Activated CD4-positive, alpha-beta T cell treated with anti-CD3 and anti-CD28 coated beads, Interleukin-10, Interleukin-2, amounts not matched to agents 100 ng/mL and 50 ng/mL, durations not matched to agents 16 hours and 8 hours (primary cell): ENCODE measurements at regions not wholly inside any gene's neighbourhood (a gene's known extent, or its start where the extent isn't known, plus 50 kb on each side); places are given as distances from the start of the nearest gene placed in this dataset.
"Not testable (repeated sequence)": the region's sequence is repeated elsewhere in the genome, so short reads cannot be mapped to it uniquely, and the experiment has no call there.

ENCODE experiments used
- DNase-seq: peaks from one replicate; pipeline ENCODE4 v3.0.0-alpha.2; 2020

DNA sequence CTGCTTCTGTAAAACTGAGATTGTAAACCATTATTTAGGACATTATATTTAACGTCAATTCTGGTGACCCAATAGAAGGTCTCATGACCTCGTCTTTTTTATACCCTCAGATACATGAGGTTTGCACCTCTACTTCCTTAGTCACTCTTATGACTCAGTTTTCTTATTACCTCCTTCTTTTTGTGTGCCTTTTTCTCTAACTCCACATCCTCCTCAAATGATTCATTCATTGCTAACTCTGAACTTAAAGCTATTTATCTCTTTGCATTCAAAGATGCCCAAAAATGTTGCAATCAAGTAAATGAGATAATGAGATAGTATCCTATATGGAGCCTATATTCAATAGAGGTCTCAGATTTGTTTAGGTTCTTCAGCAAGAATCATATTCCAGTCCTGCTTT is 121.0 kb upstream of the KYNU start:
- no peak for DNase-seq

DNA sequence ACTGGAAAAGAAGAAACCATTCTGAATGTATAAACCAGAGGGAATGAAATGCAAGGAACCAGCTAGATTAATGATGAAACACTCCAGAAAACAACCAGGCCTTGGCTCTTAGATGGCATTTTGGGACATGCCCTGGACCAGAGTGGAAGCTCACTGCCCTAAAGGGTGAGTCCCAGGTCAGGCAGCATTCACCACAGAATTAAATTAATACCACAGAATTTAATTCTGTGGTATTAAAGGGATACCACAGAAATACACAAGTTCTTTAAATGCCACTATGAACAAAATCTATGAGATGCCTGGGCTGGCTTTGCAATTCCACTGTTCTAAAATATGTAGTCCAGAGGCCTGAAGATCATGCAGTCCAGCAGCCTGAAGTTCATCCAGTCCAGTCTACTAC is 122.3 kb upstream of the KYNU start:
- DNase-seq = no peak

GRCh38 chr2:142754182-142754581 is 123.3 kb upstream of the KYNU start:
- no peak for DNase-seq

DNA sequence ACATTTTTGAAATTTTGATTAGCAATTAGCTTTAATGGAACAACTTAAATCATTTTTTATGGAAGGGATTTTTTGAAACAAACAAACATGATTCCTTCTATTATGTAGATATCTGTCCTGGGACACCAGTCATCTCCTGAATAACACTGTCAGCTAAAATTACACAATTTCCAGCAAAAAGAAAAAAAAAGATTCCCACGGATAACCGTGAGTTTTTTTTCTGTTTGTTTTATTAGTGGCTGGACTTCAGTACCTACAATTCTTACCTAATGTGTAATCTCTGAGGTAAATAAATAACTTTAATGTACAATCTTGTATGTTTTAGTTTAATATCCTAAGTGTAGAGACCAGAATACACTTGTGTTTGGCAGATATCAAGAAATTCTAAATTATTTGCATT is 126.6 kb upstream of the KYNU start:
- no peak for DNase-seq

- DNase-seq = no peak
These were observed 128.8 kb upstream of the KYNU start for GRCh38 chr2:142748559-142749099.

GRCh38 chr2:142745691-142746090 is 131.8 kb upstream of the KYNU start:
- DNase-seq = no peak

DNA sequence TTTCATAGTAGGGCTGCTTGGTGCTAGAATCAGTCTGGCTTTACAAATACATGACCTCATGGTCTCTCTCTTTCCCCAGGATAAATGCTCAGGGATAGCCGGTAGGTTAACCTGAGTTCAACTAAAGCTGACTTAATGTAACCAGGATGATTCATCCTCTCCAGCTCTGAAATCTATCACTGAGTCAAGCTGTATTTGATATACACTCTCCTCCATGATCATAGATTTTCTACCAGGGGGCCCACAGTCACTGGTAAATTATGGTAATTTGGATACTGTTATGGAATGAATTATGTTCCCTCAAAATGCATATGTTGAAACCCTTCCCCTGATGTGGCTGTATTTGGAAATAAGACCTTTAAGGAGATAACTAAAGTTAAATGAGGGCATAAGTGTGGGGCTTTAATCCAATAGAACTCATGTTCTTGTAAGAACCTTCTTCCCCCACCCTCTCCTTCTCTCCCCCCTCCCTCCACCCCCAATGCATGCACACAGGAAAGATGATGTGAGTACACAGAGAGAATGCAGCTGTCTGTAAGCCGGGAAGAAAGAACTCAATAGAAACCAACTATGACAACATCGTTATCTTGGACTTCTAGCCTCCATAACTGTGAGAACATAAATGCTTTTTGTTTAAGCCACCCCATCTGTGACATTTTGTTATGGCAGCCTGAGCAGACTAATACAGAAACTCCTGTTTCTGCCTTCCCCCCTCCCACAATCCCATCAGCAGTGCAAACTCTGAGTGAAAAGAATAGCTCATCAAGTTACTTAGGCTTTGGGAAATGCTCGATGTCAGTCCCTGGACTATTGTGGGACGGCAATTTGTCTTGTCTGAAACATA is 134.9 kb upstream of the KYNU start:
- DNase-seq = peak; percentile 30

GRCh38 chr2:142741764-142742269 is 135.6 kb upstream of the KYNU start:
- DNase-seq = peak; percentile 58

DNA sequence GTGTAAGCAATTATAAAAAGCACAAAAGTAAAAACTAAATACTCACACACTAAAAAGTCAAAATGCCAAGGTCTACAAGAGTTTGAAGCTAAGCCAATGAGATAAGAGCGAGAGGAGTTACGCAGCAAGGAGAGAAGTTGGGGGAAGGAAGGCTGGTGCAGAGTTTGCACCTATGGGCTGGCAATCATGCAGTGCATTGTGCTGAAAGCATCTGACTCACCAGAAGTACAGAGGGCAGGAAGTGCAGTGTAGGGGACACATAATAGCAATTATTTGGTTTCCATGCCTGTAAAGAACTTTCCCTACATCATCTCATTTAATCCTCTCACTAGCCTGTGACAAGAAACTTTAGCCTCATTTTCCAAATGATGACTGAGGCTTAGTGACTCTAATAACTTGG is 142.7 kb upstream of the KYNU start:
- no peak for DNase-seq

GRCh38 chr2:142734231-142734630 is 143.2 kb upstream of the KYNU start:
- no peak for DNase-seq

- DNase-seq = not testable (repeated sequence)
These were observed 147.7 kb upstream of the KYNU start for GRCh38 chr2:142729814-142730213.

DNA sequence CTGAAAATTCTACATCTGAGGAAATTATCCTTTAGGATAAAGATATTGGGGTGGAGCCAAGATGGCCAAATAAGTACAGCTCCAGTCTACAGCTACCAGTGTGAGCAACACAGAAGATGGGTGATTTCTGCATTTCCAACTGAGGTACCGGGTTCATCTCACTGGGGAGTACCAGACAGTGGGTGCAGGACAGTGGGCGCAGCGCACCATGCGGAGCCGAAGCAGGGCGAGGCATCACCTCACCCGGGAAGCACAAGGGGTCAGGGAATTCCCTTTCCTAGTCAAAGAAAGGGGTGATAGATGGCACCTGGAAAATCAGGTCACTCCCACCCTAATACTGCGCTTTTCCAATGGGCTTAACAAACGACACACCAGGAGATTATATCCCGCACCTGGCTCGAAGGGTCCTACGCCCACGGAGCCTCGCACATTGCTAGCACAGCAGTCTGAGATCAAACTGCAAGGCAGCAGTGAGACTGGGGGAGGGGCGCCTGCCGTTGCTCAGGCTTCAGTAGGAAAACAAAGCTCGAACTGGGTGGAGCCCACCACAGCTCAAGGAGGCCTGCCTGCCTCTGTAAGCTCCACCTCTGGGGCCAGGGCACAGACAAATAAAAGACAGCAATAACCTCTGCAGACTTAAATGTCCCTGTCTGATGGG is 149.5 kb upstream of the KYNU start:
- not testable (repeated sequence) for DNase-seq

- no peak for DNase-seq
These were observed 152.1 kb upstream of the KYNU start for GRCh38 chr2:142725386-142725785.

DNA sequence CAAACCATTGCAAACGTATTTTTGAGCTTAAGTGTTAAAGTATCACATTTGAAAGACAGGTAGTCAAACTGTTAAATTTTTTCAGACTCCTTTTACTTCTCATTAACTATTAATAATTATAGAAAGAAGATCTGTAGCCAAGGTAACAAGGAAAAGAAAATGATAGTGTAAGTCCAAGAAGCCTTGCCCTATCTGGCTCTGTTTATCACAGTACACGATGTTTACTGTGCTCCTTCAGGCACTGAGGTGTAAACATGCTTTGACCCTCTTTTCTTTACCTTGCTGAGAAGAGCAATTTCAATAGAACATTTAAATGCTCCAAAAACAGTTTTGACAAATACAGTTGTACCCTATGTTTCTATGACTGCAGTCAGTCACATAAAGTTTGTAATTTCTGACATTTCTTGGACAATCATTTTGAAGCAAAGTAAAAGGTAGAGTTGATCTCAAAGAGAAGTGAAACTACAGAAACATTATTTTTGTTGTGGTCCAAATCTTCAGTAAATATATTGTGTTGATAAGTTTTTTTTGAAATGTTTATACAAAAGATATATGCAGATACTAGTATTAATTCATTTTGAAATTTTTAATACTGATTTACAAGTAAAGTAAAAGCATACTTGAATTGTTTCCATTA is 152.6 kb upstream of the KYNU start:
- no peak for DNase-seq

DNA sequence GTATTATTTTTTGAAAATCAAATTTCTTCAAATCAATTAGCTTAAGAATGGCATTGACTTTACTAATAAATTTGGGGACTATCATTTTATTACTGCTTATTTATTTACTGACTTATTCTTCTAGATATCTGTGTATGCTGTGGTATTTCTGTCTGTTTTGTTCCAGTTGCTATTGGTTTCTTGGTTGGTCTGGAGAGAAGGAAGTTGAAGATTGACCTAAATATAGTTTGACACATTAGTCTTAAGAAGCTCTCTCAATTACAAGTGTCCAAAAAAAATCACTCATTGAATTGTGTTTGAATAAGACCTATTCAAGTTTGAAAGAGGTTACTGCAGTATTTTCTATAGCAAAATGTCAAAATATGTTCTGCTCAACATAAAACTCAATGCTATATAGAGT is 153.3 kb upstream of the KYNU start:
- DNase-seq = no peak

- DNase-seq = no peak
These were observed 154.2 kb upstream of the KYNU start for GRCh38 chr2:142723236-142723635.

DNA sequence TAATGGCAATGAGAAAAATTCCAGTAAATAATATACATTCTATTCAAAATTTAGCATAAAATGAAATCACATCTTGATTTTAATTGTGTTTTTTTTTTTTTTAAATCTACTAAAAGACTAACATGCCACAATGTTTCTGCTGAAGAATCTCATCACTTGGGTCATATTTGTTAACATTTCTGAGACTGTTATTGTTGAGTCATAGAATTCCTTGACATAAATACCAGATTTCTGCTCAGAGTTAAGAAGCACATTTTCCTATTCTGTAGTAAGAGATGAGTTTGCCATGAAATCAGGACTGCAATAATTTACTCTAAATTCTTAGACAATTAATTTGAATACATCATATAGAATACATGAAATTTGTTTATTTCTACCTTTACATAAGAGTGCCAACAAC is 154.9 kb upstream of the KYNU start:
- no peak for DNase-seq

- DNase-seq = no peak
These were observed 155.4 kb upstream of the KYNU start for GRCh38 chr2:142722086-142722485.

GRCh38 chr2:142721015-142721414 is 156.4 kb upstream of the KYNU start:
- DNase-seq = no peak

DNA sequence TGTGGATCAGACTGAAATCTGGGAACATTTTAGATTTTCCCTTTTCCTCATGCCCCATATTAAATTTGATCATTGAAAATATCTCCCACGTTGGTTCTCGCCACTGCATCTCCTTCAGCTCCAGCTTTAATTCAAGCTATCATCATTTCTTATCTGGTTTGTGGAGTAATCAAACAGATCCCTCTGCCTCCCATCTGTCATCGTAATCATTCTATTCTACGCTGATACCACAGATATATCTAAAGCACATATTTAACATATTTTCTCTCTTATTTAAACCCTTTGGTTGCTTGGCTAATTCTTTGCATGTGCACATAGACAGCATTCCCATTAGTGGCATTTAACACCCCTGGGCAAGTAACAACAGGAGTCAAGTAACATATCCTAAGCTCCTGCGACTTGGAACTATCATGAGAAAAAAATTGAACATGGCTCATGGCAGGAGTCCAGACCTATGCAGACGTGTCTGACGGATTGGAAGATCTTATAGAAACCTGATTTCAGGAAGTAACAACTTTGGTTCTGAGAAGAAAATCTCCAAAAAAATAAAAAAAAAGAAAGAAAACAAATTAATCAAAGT is 158.8 kb upstream of the KYNU start:
- DNase-seq = no peak

DNA sequence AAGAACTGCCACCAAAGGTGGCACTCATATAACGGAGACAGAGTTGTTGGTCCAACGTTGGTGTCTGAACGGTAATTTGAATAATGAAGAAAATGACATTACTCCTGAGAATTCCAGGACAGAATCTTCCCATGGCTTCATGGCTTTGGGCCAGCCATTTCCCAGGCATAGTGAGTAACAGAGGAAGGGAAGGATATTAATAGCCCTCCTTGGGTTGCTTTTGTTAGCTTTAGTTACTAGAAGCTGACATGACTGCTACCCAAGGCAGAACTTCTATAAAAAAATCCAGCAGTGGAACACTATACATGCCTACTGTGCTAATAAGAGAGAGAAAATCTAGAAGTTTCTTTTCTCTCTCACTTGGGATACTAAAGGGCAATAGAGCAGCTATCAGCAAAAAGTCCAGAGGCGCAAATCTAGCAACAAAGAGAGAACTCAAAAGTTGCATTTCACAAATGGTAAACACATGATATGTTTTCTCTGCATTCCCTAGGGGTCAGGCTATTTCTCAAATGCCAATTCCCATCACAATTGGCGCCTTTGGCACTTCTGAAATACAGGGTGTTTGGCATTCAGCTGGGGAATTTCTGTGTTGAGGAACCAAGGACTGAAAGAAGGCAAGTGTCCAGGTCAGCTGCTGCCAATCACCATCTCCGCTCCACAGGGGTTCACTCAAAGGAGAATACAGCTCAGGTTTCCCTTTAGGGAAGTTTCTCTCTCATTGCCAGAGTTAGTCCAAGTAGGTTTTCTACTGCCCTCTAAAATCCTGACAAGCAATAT is 160.8 kb upstream of the KYNU start:
- DNase-seq = no peak

GRCh38 chr2:142714600-142714999 is 162.9 kb upstream of the KYNU start:
- no peak for DNase-seq
